H9 (cell line): ENCODE measurements at regions not wholly inside any gene's neighbourhood (a gene's known extent, or its start where the extent isn't known, plus 50 kb on each side); places are given as distances from the start of the nearest gene placed in this dataset.

Experiments used
- DNase-seq: peaks from one replicate; pipeline ENCODE4 v3.0.0-alpha.2; 2017
- H2AFZ ChIP-seq: one replicate; pipeline ENCODE4 v1.6.1; 2013; ENCODE audit warnings: mild to moderate bottlenecking, low read length, control low read depth, moderate library complexity
- H2AK5ac ChIP-seq: 2 replicates; pipeline ENCODE4 v1.6.1; 2013; ENCODE audit warnings: low read length, control low read depth, mixed read lengths; ENCODE audit not compliant: insufficient read length
- H2BK120ac ChIP-seq: one replicate; pipeline ENCODE4 v1.6.1; 2013; ENCODE audit warnings: low read depth, mild to moderate bottlenecking, low read length, control low read depth, inconsistent platforms; ENCODE audit not compliant: poor library complexity, severe bottlenecking
- H2BK12ac ChIP-seq: 2 replicates; pipeline ENCODE4 v1.6.1; 2013; ENCODE audit warnings: low read length, control low read depth, mixed read lengths, low read depth; ENCODE audit not compliant: insufficient read length
- H2BK15ac ChIP-seq: 2 replicates; pipeline ENCODE4 v1.6.1; 2013; ENCODE audit warnings: low read depth, low read length, control low read depth
- H2BK20ac ChIP-seq: one replicate; pipeline ENCODE4 v1.6.1; 2013; ENCODE audit warnings: low read depth, mild to moderate bottlenecking, low read length, control low read depth, inconsistent platforms; ENCODE audit not compliant: poor library complexity, severe bottlenecking
- H2BK5ac ChIP-seq: 2 replicates; pipeline ENCODE4 v1.6.1; 2013; ENCODE audit warnings: low read length, control low read depth, mixed read lengths; ENCODE audit not compliant: insufficient read length
- H3K14ac ChIP-seq: 2 replicates; pipeline ENCODE4 v1.6.1; 2013; ENCODE audit warnings: low read length, control low read depth; ENCODE audit not compliant: insufficient read depth
- H3K18ac ChIP-seq: 2 replicates; pipeline ENCODE4 v1.6.1; 2013; ENCODE audit warnings: low read depth, mild to moderate bottlenecking, mixed read lengths, low read length, control low read depth; ENCODE audit not compliant: insufficient read length
- H3K23ac ChIP-seq: 2 replicates; pipeline ENCODE4 v1.6.1; 2013; ENCODE audit warnings: low read length, control low read depth, mixed read lengths, low read depth; ENCODE audit not compliant: insufficient read length
- H3K23me2 ChIP-seq: 2 replicates; pipeline ENCODE4 v1.6.1; 2013; ENCODE audit warnings: low read depth, mild to moderate bottlenecking, mixed read lengths, low read length, control low read depth; ENCODE audit not compliant: insufficient read length, poor library complexity, severe bottlenecking
- H3K27ac ChIP-seq: 2 replicates; pipeline ENCODE4 v1.5.1; 2013; ENCODE audit warnings: low read length, control low read depth, mixed read lengths, low read depth; ENCODE audit not compliant: insufficient read length
- H3K27me3 ChIP-seq: 2 replicates; pipeline ENCODE4 v1.6.1; 2013; ENCODE audit warnings: low read length, control low read depth, inconsistent platforms; ENCODE audit not compliant: insufficient read depth
- H3K4ac ChIP-seq: 2 replicates; pipeline ENCODE4 v1.6.1; 2013; ENCODE audit warnings: low read depth, mild to moderate bottlenecking, control low read depth, inconsistent platforms, low read length, moderate library complexity
- H3K4me1 ChIP-seq: 2 replicates; pipeline ENCODE4 v1.6.1; 2013; ENCODE audit warnings: low read length, control low read depth, inconsistent platforms; ENCODE audit not compliant: insufficient read depth
- H3K4me2 ChIP-seq: 2 replicates; pipeline ENCODE4 v1.6.1; 2013; ENCODE audit warnings: low read length, control low read depth, mixed read lengths; ENCODE audit not compliant: insufficient read length, insufficient read depth
- H3K56ac ChIP-seq: 2 replicates; pipeline ENCODE4 v1.6.1; 2013; ENCODE audit warnings: low read depth, mild to moderate bottlenecking, mixed read lengths, low read length, control low read depth; ENCODE audit not compliant: insufficient read length
- H3K79me1 ChIP-seq: 2 replicates; pipeline ENCODE4 v1.6.1; 2013; ENCODE audit warnings: low read depth, mild to moderate bottlenecking, moderate library complexity, low read length, control low read depth, inconsistent platforms; ENCODE audit not compliant: insufficient read depth, poor library complexity, severe bottlenecking
- H3K79me2 ChIP-seq: 2 replicates; pipeline ENCODE4 v1.6.1; 2013; ENCODE audit warnings: low read length, control low read depth, inconsistent platforms; ENCODE audit not compliant: insufficient read depth
- H3K9ac ChIP-seq: 2 replicates; pipeline ENCODE4 v1.6.1; 2013; ENCODE audit warnings: low read length, control low read depth, mixed read lengths; ENCODE audit not compliant: insufficient read length; ENCODE audit errors: extremely low read depth
- H3K9me3 ChIP-seq: one replicate; pipeline ENCODE4 v1.6.1; 2013; ENCODE audit warnings: low read depth, low read length, inconsistent platforms; ENCODE audit not compliant: control insufficient read depth
- H3T11ph ChIP-seq: one replicate; pipeline ENCODE4 v1.6.1; 2013; ENCODE audit warnings: mild to moderate bottlenecking, low read length, control low read depth, inconsistent platforms
- H4K20me1 ChIP-seq: one replicate; pipeline ENCODE4 v1.6.1; 2013; ENCODE audit not compliant: control insufficient read depth, insufficient read length, insufficient read depth
- H4K5ac ChIP-seq: 2 replicates; pipeline ENCODE4 v1.6.1; 2013; ENCODE audit warnings: low read depth, mild to moderate bottlenecking, mixed read lengths, low read length, control low read depth; ENCODE audit not compliant: insufficient read length
- H4K8ac ChIP-seq: replicated peaks from 2 replicates; pipeline ENCODE4 v1.6.1; 2013; ENCODE audit warnings: low read length, control low read depth, mixed read lengths, low read depth; ENCODE audit not compliant: insufficient read length
- H4K91ac ChIP-seq: 2 replicates; pipeline ENCODE4 v1.6.1; 2013; ENCODE audit warnings: low read depth, mild to moderate bottlenecking, moderate library complexity, mixed read lengths, low read length, control low read depth; ENCODE audit not compliant: insufficient read length
- H3K27ac Mint-ChIP-seq, 3 experiments: 2 replicates in 2 of 3; 3 replicates in 1 of 3; pipeline ENCODE4 v1.8.0; 2020 to 2021; ENCODE audit warnings: mixed read lengths in 3 of 3, mild to moderate bottlenecking in 1 of 3, moderate library complexity in 1 of 3
- H3K27me3 Mint-ChIP-seq: 2 replicates; pipeline ENCODE4 v1.8.0; 2021; ENCODE audit warnings: low read depth, mild to moderate bottlenecking, moderate library complexity, mixed read lengths
- H3K36me3 Mint-ChIP-seq, 3 experiments: 2 replicates in 2 of 3; 3 replicates in 1 of 3; pipeline ENCODE4 v1.8.0; 2020 to 2021; ENCODE audit warnings: low read depth in 3 of 3, mixed read lengths in 3 of 3; ENCODE audit not compliant: insufficient read depth in 1 of 3
- H3K4me1 Mint-ChIP-seq, 2 experiments: 2 replicates each; pipeline ENCODE4 v1.8.0; 2020; ENCODE audit warnings: mixed read lengths in 2 of 2
- H3K4me3 Mint-ChIP-seq, 2 experiments: 2 replicates in 1 of 2; 3 replicates in 1 of 2; pipeline ENCODE4 v1.8.0; 2020 to 2021; ENCODE audit warnings: mild to moderate bottlenecking in 2 of 2, mixed read lengths in 2 of 2, moderate library complexity in 1 of 2
- H3K9me3 Mint-ChIP-seq, 2 experiments: 2 replicates in 1 of 2; 3 replicates in 1 of 2; pipeline ENCODE4 v1.8.0; 2020; ENCODE audit warnings: mild to moderate bottlenecking in 2 of 2, mixed read lengths in 2 of 2, moderate library complexity in 1 of 2
- WGBS: extraction: QIAGEN DNeasy Blood & Tissue Kit; methylation state at CpG from one replicate; pipeline ENCODE4 v1.1.7; 2013; ENCODE audit warnings: missing lambda C conversion rate, low lambda C conversion rate, mixed read lengths; ENCODE audit not compliant: insufficient read length; ENCODE audit errors: extremely low coverage; 5-methylcytosine and 5-hydroxymethylcytosine counted together
- TF ChIP-seq, protein P1 (sequence below): fragments of 200-600 bp; sonication (generic); conservative IDR thresholded peaks from 3 replicates; pipeline ENCODE4 v1.8.0; 2021; ENCODE audit warnings: antibody characterized with exemption, mild to moderate bottlenecking

DNA sequence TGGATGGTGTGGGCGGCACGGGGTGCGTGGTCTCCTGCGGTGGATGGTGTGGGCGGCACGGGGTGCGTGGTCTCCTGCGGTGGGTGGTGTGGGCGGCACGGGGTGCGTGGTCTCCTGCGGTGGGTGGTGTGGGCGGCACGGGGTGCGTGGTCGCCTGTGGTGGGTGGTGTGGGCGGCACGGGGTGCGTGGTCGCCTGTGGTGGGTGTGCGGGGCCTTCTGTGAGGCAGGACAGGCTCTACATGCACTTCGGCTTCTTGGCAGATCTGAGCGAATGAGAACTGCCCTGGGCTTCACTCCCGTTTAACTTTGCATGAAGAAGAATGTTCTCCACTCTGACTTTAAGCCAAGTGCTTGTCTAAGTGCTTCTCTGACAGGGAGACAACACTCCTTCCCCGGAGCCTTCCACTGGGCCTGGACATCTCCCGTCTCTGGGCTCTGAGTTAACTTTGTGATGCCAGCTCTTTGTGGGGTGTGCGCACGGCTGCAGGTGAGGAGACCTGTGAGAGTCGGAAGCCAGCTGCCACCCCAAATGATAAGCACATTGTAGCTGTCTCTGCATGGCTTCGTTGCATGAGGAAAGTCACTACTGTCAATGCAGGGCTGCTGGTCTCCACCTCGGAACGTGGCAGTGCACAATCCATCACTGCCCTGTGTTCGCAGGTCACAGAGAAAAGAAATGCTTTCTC, 244.8 kb downstream of the DLL1 start:
- Histone ChIP-seq H4K5ac (no peak overlapping the region), H3K56ac (no peak overlapping the region), H3K27me3 (no peaks in the 10 kb centered on the region), H3K4ac (no peak overlapping the region), H2BK20ac (no peak overlapping the region), H3K9me3 (no peaks in the 10 kb centered on the region), H4K20me1 (no peaks in the 10 kb centered on the region), H3T11ph (no peak overlapping the region), H2AK5ac (no peak overlapping the region), H2BK5ac (no peak overlapping the region), H3K4me1 (no peaks in the 10 kb centered on the region), H2BK120ac (no peak overlapping the region), H3K23ac (no peak overlapping the region), H3K23me2 (no peaks in the 10 kb centered on the region), H3K14ac (no peak overlapping the region), H2BK12ac (no peak overlapping the region), H3K9ac (no peak overlapping the region), H3K79me2 (no peaks in the 10 kb centered on the region), H3K27ac (no peak overlapping the region), H3K4me2 (no peak overlapping the region), H4K8ac (no peak overlapping the region), H2AFZ (no peak overlapping the region), H3K18ac (no peak overlapping the region), H3K79me1 (no peaks in the 10 kb centered on the region), H2BK15ac (no peak overlapping the region), H4K91ac (no peak overlapping the region)
- Mint-ChIP-seq H3K9me3 (peaks cover 5 to 8% of the 10 kb centered on the region in 2 experiments; a peak in 3 of 5 replicates), H3K4me1 (peaks cover 3 to 10% of the 10 kb centered on the region in 2 experiments), H3K27ac (no peak overlapping the region), H3K4me3 (no peak overlapping the region), H3K36me3 (peaks cover 0 to 12% (median 3%) of the 10 kb centered on the region in 3 experiments; a peak in 4 of 7 replicates), H3K27me3 (peaks cover 3% of the 10 kb centered on the region)
- DNase-seq = no peak
- no CpG with 5 or more reads among the region's 33 CpGs for WGBS
- TF ChIP-seq, protein P1, sequence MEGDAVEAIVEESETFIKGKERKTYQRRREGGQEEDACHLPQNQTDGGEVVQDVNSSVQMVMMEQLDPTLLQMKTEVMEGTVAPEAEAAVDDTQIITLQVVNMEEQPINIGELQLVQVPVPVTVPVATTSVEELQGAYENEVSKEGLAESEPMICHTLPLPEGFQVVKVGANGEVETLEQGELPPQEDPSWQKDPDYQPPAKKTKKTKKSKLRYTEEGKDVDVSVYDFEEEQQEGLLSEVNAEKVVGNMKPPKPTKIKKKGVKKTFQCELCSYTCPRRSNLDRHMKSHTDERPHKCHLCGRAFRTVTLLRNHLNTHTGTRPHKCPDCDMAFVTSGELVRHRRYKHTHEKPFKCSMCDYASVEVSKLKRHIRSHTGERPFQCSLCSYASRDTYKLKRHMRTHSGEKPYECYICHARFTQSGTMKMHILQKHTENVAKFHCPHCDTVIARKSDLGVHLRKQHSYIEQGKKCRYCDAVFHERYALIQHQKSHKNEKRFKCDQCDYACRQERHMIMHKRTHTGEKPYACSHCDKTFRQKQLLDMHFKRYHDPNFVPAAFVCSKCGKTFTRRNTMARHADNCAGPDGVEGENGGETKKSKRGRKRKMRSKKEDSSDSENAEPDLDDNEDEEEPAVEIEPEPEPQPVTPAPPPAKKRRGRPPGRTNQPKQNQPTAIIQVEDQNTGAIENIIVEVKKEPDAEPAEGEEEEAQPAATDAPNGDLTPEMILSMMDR = no peak
